ENCODE measurements at regions not wholly inside any gene's neighbourhood (a gene's known extent, or its start where the extent isn't known, plus 50 kb on each side); places are given as distances from the start of the nearest gene placed in this dataset.
"Not testable (repeated sequence)": the region's sequence is repeated elsewhere in the genome, so short reads cannot be mapped to it uniquely, and the experiment has no call there.

- H3K27ac Mint-ChIP-seq: peak overlapping the region; percentile 81
- ChIA-PET POLR2A (interaction anchor here (0.7 to 1.0 kb wide), 2 partner anchors 82 to 85 kb away, joined by 3 to 7 read pairs; partner anchors contain the start of gene KIF2A), CTCF (interaction anchor here (0.6 to 2.4 kb wide), 13 partner anchors 61 to 180 kb away, joined by 3 to 24 read pairs (median 7); partner anchors contain the start of genes DIMT1 and KIF2A)
- H3K4me1 Mint-ChIP-seq (ENCODE audit: low read depth): peaks cover 17% of the 10 kb centered on the region
- peak; percentile 93 for ATAC-seq
- H3K36me3 Mint-ChIP-seq (ENCODE audit: low read depth); H3K9me3 Mint-ChIP-seq; H3K27me3 Mint-ChIP-seq: not testable (repeated sequence)
- TF ChIP-seq, protein P1, sequence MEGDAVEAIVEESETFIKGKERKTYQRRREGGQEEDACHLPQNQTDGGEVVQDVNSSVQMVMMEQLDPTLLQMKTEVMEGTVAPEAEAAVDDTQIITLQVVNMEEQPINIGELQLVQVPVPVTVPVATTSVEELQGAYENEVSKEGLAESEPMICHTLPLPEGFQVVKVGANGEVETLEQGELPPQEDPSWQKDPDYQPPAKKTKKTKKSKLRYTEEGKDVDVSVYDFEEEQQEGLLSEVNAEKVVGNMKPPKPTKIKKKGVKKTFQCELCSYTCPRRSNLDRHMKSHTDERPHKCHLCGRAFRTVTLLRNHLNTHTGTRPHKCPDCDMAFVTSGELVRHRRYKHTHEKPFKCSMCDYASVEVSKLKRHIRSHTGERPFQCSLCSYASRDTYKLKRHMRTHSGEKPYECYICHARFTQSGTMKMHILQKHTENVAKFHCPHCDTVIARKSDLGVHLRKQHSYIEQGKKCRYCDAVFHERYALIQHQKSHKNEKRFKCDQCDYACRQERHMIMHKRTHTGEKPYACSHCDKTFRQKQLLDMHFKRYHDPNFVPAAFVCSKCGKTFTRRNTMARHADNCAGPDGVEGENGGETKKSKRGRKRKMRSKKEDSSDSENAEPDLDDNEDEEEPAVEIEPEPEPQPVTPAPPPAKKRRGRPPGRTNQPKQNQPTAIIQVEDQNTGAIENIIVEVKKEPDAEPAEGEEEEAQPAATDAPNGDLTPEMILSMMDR (IDR thresholded peaks at IDR 0.05): peak; percentile 55
- intact Hi-C loops (cut with micrococcal nuclease): loop anchor here (5.0 to 10.0 kb wide), 2 partner anchors 82 to 134 kb away; partner anchors contain the start of gene KIF2A
- peak; percentile 87 for DNase-seq
- H3K4me3 Mint-ChIP-seq: peak overlapping the region; percentile 64
Measured at GRCh38 chr5:62223312-62223670, 82.7 kb upstream of the KIF2A start.

- CTCF ChIA-PET: interaction anchor here (0.6 to 2.4 kb wide), 40 partner anchors 8 to 187 kb away, joined by 3 to 24 read pairs (median 5); partner anchors contain the start of genes DIMT1 and KIF2A
- peak; percentile 32 for ATAC-seq
- Mint-ChIP-seq H3K4me3 (peak overlapping the region; percentile 64), H3K27ac (peak overlapping the region; percentile 81), H3K4me1 (ENCODE audit: low read depth) (peaks cover 29% of the 10 kb centered on the region)
- H3K36me3 Mint-ChIP-seq (ENCODE audit: low read depth); H3K27me3 Mint-ChIP-seq; H3K9me3 Mint-ChIP-seq; DNase-seq: not testable (repeated sequence)
- TF ChIP-seq, protein P1 (IDR thresholded peaks at IDR 0.05): peak; percentile 79
- intact Hi-C loops (cut with micrococcal nuclease): loop anchor here (5.0 to 10.0 kb wide), 2 partner anchors 80 to 132 kb away; partner anchors contain the start of gene KIF2A
- POLR2A ChIA-PET: interaction anchor here (0.8 to 1.1 kb wide), 4 partner anchors 89 to 169 kb away, joined by 3 to 4 read pairs (median 3); no protein-coding TSS in a partner anchor
Measured at GRCh38 chr5:62224987-62225601, 80.9 kb upstream of the KIF2A start.

DNA sequence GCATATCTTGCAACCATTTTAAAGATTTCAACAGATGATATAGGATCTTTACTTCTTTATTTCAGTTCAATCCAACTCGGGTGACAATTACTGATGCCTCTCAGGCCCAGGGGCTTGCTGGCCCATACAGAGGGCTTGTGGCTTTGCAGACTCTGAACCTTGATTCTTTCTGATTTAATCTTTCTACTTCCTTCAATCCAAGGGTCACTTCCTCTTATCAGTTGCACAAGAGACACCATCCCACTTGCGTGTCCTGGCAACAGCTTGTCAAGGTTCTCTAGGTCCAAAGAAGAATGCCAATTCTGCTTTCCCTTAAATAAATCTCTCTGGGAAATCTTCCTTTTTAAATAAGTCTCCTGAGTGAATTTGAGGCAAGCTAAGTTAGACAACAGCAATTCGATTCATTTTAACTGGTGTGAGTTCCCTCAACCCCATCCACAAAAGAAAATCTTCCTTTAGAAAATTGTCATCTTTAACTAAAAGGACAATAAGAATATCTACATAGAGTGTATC lies 75.1 kb upstream of the KIF2A start:
- POLR2A ChIA-PET; CTCF ChIA-PET; H3K9me3 Mint-ChIP-seq; H3K27ac Mint-ChIP-seq; H3K4me3 Mint-ChIP-seq; ATAC-seq; H3K36me3 Mint-ChIP-seq (ENCODE audit: low read depth); DNase-seq; H3K27me3 Mint-ChIP-seq: not testable (repeated sequence)
- peaks cover 28% of the 10 kb centered on the region for H3K4me1 Mint-ChIP-seq (ENCODE audit: low read depth)
- intact Hi-C loops (cut with micrococcal nuclease): loop anchor here (10.0 kb wide), 1 partner anchor 54 kb away; no protein-coding TSS in a partner anchor

DNA sequence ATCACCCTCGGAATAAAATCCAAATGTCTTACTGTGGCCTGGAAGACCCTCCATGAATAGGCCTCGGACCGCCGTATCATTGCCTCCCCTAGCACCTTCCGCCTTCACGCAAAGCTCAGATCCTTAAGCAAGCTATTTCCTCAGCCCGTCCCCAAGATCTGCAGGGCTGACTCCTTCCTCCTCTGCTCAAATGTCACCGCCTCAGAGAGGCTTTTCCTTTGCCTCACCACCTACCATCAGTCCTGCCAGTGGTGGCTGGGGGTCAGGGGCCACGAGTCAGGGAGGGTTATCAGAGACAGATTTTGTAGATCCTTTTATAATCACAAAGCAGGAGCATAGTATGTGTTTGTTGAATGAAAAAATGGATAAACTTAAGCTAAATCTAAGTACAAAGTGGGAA lies 74.4 kb upstream of the KIF2A start:
- Mint-ChIP-seq H3K9me3 (peaks cover 1% of the 10 kb centered on the region), H3K27ac (no peak overlapping the region), H3K4me1 (ENCODE audit: low read depth) (peaks cover 31% of the 10 kb centered on the region), H3K36me3 (ENCODE audit: low read depth) (peaks cover 4% of the 10 kb centered on the region), H3K27me3 (peaks cover 1% of the 10 kb centered on the region), H3K4me3 (no peak overlapping the region)
- no peak for DNase-seq
- ChIA-PET CTCF (interaction anchor here (0.9 kb wide), 1 partner anchor 155 kb away, joined by 3 read pairs; no protein-coding TSS in a partner anchor), POLR2A (interaction anchor here (0.6 kb wide), 1 partner anchor 126 kb away, joined by 3 read pairs; no protein-coding TSS in a partner anchor)
- intact Hi-C loops (cut with micrococcal nuclease): loop anchor here (10.0 kb wide), 1 partner anchor 53 kb away; no protein-coding TSS in a partner anchor
- TF ChIP-seq, protein P1 (IDR thresholded peaks at IDR 0.05): no peak
- no peak for ATAC-seq

- POLR2A ChIA-PET; H3K9me3 Mint-ChIP-seq; H3K4me3 Mint-ChIP-seq; ATAC-seq; H3K27me3 Mint-ChIP-seq; H3K27ac Mint-ChIP-seq; DNase-seq; H3K36me3 Mint-ChIP-seq (ENCODE audit: low read depth): not testable (repeated sequence)
- intact Hi-C loops (cut with micrococcal nuclease): loop anchor here (10.0 kb wide), 1 partner anchor 53 kb away; no protein-coding TSS in a partner anchor
- CTCF ChIA-PET: interaction anchor here (0.9 kb wide), 1 partner anchor 155 kb away, joined by 3 read pairs; no protein-coding TSS in a partner anchor
- peaks cover 38% of the 10 kb centered on the region for H3K4me1 Mint-ChIP-seq (ENCODE audit: low read depth)
Measured at GRCh38 chr5:62232218-62232617, 73.8 kb upstream of the KIF2A start.

GRCh38 chr5:62233083-62234046 lies 72.6 kb upstream of the KIF2A start:
- DNase-seq: peak; percentile 32
- H3K36me3 Mint-ChIP-seq (ENCODE audit: low read depth); H3K27me3 Mint-ChIP-seq; POLR2A ChIA-PET; H3K4me3 Mint-ChIP-seq; H3K9me3 Mint-ChIP-seq: not testable (repeated sequence)
- intact Hi-C loops (cut with micrococcal nuclease): loop anchor here (10.0 kb wide), 1 partner anchor 51 kb away; no protein-coding TSS in a partner anchor
- peak; percentile 67 for ATAC-seq
- Mint-ChIP-seq H3K4me1 (ENCODE audit: low read depth) (peaks cover 42% of the 10 kb centered on the region), H3K27ac (peak overlapping the region; percentile 75)
- CTCF ChIA-PET: interaction anchor here (1.7 kb wide), 1 partner anchor 9 kb away, joined by 6 read pairs; no protein-coding TSS in a partner anchor

DNA sequence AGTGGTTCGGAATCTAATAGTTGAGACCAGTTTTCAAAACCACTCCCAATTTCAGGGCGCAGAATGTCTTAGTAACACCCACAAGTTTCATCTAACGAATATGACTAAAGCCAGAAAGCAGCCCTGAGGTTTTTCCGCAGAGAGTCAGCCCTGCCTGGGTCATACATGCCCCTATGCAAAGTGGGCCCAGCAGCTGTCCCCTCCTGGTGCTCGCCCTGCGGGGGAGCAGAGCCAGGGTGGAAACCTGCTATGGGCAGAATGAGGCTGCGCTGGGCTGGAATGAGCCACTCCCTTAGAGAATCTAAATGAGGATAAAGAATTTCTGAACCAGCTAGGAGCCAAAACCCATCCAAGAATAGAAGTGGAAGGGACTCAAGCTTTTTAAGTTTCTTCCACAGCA lies 69.4 kb upstream of the KIF2A start:
- ATAC-seq (peak; percentile 82), DNase-seq (peak; percentile 70)
- POLR2A ChIA-PET: interaction anchor here (0.9 to 1.1 kb wide), 2 partner anchors 49 to 69 kb away, joined by 3 read pairs; partner anchors contain the start of gene KIF2A
- H3K4me3 Mint-ChIP-seq; CTCF ChIA-PET; H3K36me3 Mint-ChIP-seq (ENCODE audit: low read depth); H3K9me3 Mint-ChIP-seq; H3K27me3 Mint-ChIP-seq: not testable (repeated sequence)
- Mint-ChIP-seq H3K4me1 (ENCODE audit: low read depth) (peaks cover 42% of the 10 kb centered on the region), H3K27ac (peak overlapping the region; percentile 72)
- intact Hi-C loops (cut with micrococcal nuclease): loop anchor here (10.0 kb wide), 1 partner anchor 48 kb away; no protein-coding TSS in a partner anchor

DNA sequence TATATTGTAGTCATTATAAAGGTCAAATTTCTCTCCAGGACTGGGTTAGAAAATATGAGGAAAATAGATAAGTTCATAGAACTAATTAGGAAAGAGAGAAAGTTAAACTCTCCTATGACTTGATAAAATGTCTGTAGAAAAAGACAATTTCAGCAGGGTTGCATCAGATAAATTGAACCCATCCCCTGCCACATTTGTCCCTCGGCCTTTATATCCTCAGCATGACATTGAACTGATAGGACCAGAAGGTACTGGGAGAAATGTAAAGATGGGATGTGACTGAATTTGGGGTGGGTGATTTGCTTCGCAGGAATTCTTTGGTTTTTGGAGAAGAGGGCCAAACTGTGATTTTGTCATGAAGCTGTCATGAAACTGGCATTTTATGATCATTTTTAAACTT lies 68.1 kb upstream of the KIF2A start:
- DNase-seq; ATAC-seq; H3K4me3 Mint-ChIP-seq; H3K36me3 Mint-ChIP-seq (ENCODE audit: low read depth); POLR2A ChIA-PET; H3K27me3 Mint-ChIP-seq; H3K9me3 Mint-ChIP-seq; CTCF ChIA-PET: not testable (repeated sequence)
- H3K4me1 Mint-ChIP-seq (ENCODE audit: low read depth): peaks cover 46% of the 10 kb centered on the region
- H3K27ac Mint-ChIP-seq: peak overlapping the region; percentile 22
- intact Hi-C loops (cut with micrococcal nuclease): loop anchor here (10.0 kb wide), 1 partner anchor 47 kb away; no protein-coding TSS in a partner anchor

Data from activated CD8-positive, alpha-beta T cell treated with anti-CD3 and anti-CD28 coated beads for 36 hours (primary cell).